SK-N-SH (cell line): ENCODE measurements at regions not wholly inside any gene's neighbourhood (a gene's known extent, or its start where the extent isn't known, plus 50 kb on each side); places are given as distances from the start of the nearest gene placed in this dataset.
A peak's percentile ranks its signal among the peaks of the same experiment; 100 is the strongest.

Experiments
- CTCF ChIA-PET: fragments of 300-600, 350-600 bp; formaldehyde crosslinking; extraction: SDS; loops from one replicate; lab custom pipeline; 2021; lab: Yijun Ruan, JAX
- POLR2A ChIA-PET: fragments of 350-600 bp; sonication (Branson Sonifier 250); formaldehyde crosslinking; extraction: SDS; loops from one replicate; lab custom pipeline; 2020; ENCODE audit warnings: antibody characterized with exemption, inconsistent platforms; lab: Yijun Ruan, JAX
- DNase-seq: peaks from one replicate; pipeline ENCODE4 v3.0.0; 2012
- H2AFZ ChIP-seq: fragments of 200-600 bp; sonication (generic); 2 replicates; pipeline ENCODE4 v1.8.1; 2016; ENCODE audit warnings: antibody characterized with exemption, mild to moderate bottlenecking, low read depth
- H3F3A ChIP-seq: fragments of 200-600 bp; sonication (generic); replicated peaks from 2 replicates; pipeline ENCODE3; 2016; ENCODE audit warnings: antibody characterized with exemption, mild to moderate bottlenecking; ENCODE audit not compliant: insufficient read depth
- H3K27ac ChIP-seq, 2 experiments: fragments of 200-500 bp in 1 of 2; fragments of 200-600 bp in 1 of 2; sonication (Bioruptor generic) in 1 of 2; sonication (generic), shearing (Covaris generic) in 1 of 2; 2 replicates each; pipeline versions ENCODE4 v1.5.1 to v1.6.1; 2014 to 2016; ENCODE audit warnings: low read depth in 2 of 2, inconsistent platforms in 1 of 2, low read length in 1 of 2, mild to moderate bottlenecking in 1 of 2, mixed read lengths in 1 of 2
- H3K27me3 ChIP-seq: fragments of 200-600 bp; sonication (generic), shearing (Covaris generic); 2 replicates; pipeline ENCODE4 v1.6.1; 2016; ENCODE audit warnings: mixed run types; ENCODE audit not compliant: insufficient read depth
- H3K36me3 ChIP-seq, 2 experiments: fragments of 200-500 bp in 1 of 2; fragments of 200-600 bp in 1 of 2; sonication (Bioruptor generic) in 1 of 2; sonication (generic) in 1 of 2; replicated peaks in 1 of 2; 2 replicates each; pipeline versions ENCODE3 to v1.5.1; 2014 to 2016; ENCODE audit warnings: low read length in 1 of 2, mild to moderate bottlenecking in 1 of 2; ENCODE audit not compliant: insufficient read depth in 2 of 2, control insufficient read depth in 1 of 2
- H3K4me1 ChIP-seq, 2 experiments: fragments of 200-500 bp in 1 of 2; fragments of 200-600 bp in 1 of 2; sonication (Bioruptor generic) in 1 of 2; sonication (generic), shearing (Covaris generic) in 1 of 2; 2 replicates each; pipeline versions ENCODE4 v1.5.1 to v1.6.1; 2014 to 2016; ENCODE audit warnings: low read depth in 1 of 2, low read length in 1 of 2, mixed run types in 1 of 2; ENCODE audit not compliant: insufficient read depth in 2 of 2, control insufficient read depth in 1 of 2
- H3K4me2 ChIP-seq: fragments of 200-600 bp; sonication (generic), shearing (Covaris generic); 2 replicates; pipeline ENCODE4 v1.6.1; 2017; ENCODE audit warnings: mixed run types
- H3K4me3 ChIP-seq, 2 experiments: fragments of 200-500 bp in 1 of 2; fragments of 200-600 bp in 1 of 2; sonication (Bioruptor generic) in 1 of 2; sonication (generic), shearing (Covaris generic) in 1 of 2; 2 replicates each; pipeline versions ENCODE4 v1.5.1 to v1.8.1; 2014 to 2016; ENCODE audit warnings: low read depth in 2 of 2, inconsistent platforms in 1 of 2, low read length in 1 of 2, mild to moderate bottlenecking in 1 of 2, mixed read lengths in 1 of 2, moderate library complexity in 1 of 2
- H3K79me2 ChIP-seq: fragments of 200-600 bp; sonication (generic); 2 replicates; pipeline ENCODE4 v1.8.1; 2017; ENCODE audit warnings: mild to moderate bottlenecking; ENCODE audit not compliant: insufficient read depth
- H3K9ac ChIP-seq: fragments of 200-600 bp; sonication (generic); 2 replicates; pipeline ENCODE4 v1.6.1; 2017; ENCODE audit warnings: mixed run types
- H3K9me2 ChIP-seq: fragments of 200-600 bp; sonication (generic); 2 replicates; pipeline ENCODE4 v1.6.1; 2017; ENCODE audit warnings: mixed run types
- H3K9me3 ChIP-seq: fragments of 200-600 bp; sonication (generic); 2 replicates; pipeline ENCODE4 v1.6.1; 2017; ENCODE audit warnings: mixed run types, mild to moderate bottlenecking, moderate library complexity
- H4K20me1 ChIP-seq: fragments of 200-600 bp; sonication (generic); 2 replicates; pipeline ENCODE4 v1.6.1; 2017; ENCODE audit warnings: mild to moderate bottlenecking, mixed run types; ENCODE audit not compliant: insufficient read depth
- CHD2 ChIP-seq: fragments of 150-350 bp; IDR thresholded peaks from 2 replicates; pipeline ENCODE4 v1.6.1; 2018; ENCODE audit warnings: low read length; ENCODE audit not compliant: partially characterized antibody
- CTCF ChIP-seq: fragments of 200-600 bp; sonication (generic); IDR thresholded peaks from 2 replicates; pipeline ENCODE4 v1.6.1; 2017; ENCODE audit warnings: antibody characterized with exemption, mild to moderate bottlenecking, moderate library complexity
- ELF1 ChIP-seq: IDR thresholded peaks from 2 replicates; pipeline ENCODE4 v1.4.0; 2012
- EP300 ChIP-seq, 2 experiments: IDR thresholded peaks; 2 replicates each; pipeline versions ENCODE4 v1.4.0 to v1.6.1; 2012; ENCODE audit warnings: borderline replicate concordance in 1 of 2, low read depth in 1 of 2, low read length in 1 of 2
- FOSL2 ChIP-seq: IDR thresholded peaks from 2 replicates; pipeline ENCODE4 v1.4.0; 2012; ENCODE audit warnings: low read depth, mild to moderate bottlenecking, moderate library complexity, borderline replicate concordance
- GATA2 ChIP-seq: sonication (generic); formaldehyde crosslinking; IDR thresholded peaks from 2 replicates; pipeline ENCODE4 v1.5.0; 2020; ENCODE audit warnings: mild to moderate bottlenecking, missing genetic modification reagents
- MEF2A ChIP-seq: IDR thresholded peaks from 2 replicates; pipeline ENCODE4 v1.4.0; 2012; ENCODE audit warnings: low read depth, borderline replicate concordance
- MXI1 ChIP-seq: IDR thresholded peaks from 2 replicates; pipeline ENCODE4 v1.6.1; 2012; ENCODE audit warnings: mild to moderate bottlenecking, low read depth, low read length, improper control_type of control experiment
- NFIC ChIP-seq: IDR thresholded peaks from 2 replicates; pipeline ENCODE4 v1.4.0; 2012; ENCODE audit warnings: borderline replicate concordance
- NRF1 ChIP-seq: IDR thresholded peaks from 2 replicates; pipeline ENCODE4 v1.6.1; 2012; ENCODE audit warnings: low read depth, mild to moderate bottlenecking, low read length
- POLR2AphosphoS5 ChIP-seq: IDR thresholded peaks from 2 replicates; pipeline ENCODE4 v1.6.1; 2012; ENCODE audit warnings: low read depth, low read length
- RAD21 ChIP-seq: IDR thresholded peaks from 2 replicates; pipeline ENCODE4 v1.6.1; 2012; ENCODE audit warnings: mild to moderate bottlenecking, low read length
- RCOR1 ChIP-seq: fragments of 150-350 bp; IDR thresholded peaks from 2 replicates; pipeline ENCODE4 v1.6.1; 2017; ENCODE audit warnings: antibody characterized with exemption, low read length
- RFX5 ChIP-seq: IDR thresholded peaks from 2 replicates; pipeline ENCODE4 v1.6.1; 2012; ENCODE audit warnings: mild to moderate bottlenecking, improper control_type of control experiment, low read length
- TAF1 ChIP-seq: IDR thresholded peaks from 2 replicates; pipeline ENCODE4 v1.6.1; 2012; ENCODE audit warnings: low read depth, mild to moderate bottlenecking, low read length, moderate library complexity, borderline replicate concordance
- TCF12 ChIP-seq: IDR thresholded peaks from 2 replicates; pipeline ENCODE4 v1.4.0; 2012
- YY1 ChIP-seq: IDR thresholded peaks from 2 replicates; pipeline ENCODE4 v1.4.0; 2012; ENCODE audit warnings: low read depth, mild to moderate bottlenecking
- WGBS: methylation state at CpG from one replicate; pipeline ENCODE4 v1.1.6; 2017; ENCODE audit warnings: low lambda C conversion rate; 5-methylcytosine and 5-hydroxymethylcytosine counted together
- TF ChIP-seq, protein P1 (sequence below): IDR thresholded peaks from 2 replicates; pipeline ENCODE4 v1.4.0; 2012; ENCODE audit warnings: low read depth
- TF ChIP-seq, protein P2 (sequence below): IDR thresholded peaks from 2 replicates; pipeline ENCODE4 v1.4.0; 2012; ENCODE audit warnings: low read depth, borderline replicate concordance

GRCh38 chr20:57883761-57884160, 173.9 kb upstream of the PMEPA1 start:
- H3K4me2 ChIP-seq: no peak overlapping the region
- no peaks in the 10 kb centered on the region; the same call in 1 of the 2 replicates for H3K27me3 ChIP-seq
- 71% methylated on average over 5 of the region's 5 CpGs for WGBS
- no peak for DNase-seq
- H3K9me3 ChIP-seq: no peaks in the 10 kb centered on the region
- no peak overlapping the region for H3K27ac ChIP-seq
- no peaks in the 10 kb centered on the region for H3K36me3 ChIP-seq
- H3K9ac ChIP-seq: no peak overlapping the region
- no peak for TF ChIP-seq GATA2 (CRISPR knock-in tag)
- TF ChIP-seq RAD21: no peak
- no peak for TF ChIP-seq EP300 (IDR thresholded peaks at IDR 0.05; ENCODE audit: borderline replicate concordance in 1 of 2, low read depth in 1 of 2, low read length in 1 of 2)
- TF ChIP-seq, protein P1, sequence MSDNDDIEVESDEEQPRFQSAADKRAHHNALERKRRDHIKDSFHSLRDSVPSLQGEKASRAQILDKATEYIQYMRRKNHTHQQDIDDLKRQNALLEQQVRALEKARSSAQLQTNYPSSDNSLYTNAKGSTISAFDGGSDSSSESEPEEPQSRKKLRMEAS: no peak
- TF ChIP-seq RFX5: no peak
- TF ChIP-seq FOSL2: no peak
- TF ChIP-seq CTCF: no peak
- TF ChIP-seq, protein P2, sequence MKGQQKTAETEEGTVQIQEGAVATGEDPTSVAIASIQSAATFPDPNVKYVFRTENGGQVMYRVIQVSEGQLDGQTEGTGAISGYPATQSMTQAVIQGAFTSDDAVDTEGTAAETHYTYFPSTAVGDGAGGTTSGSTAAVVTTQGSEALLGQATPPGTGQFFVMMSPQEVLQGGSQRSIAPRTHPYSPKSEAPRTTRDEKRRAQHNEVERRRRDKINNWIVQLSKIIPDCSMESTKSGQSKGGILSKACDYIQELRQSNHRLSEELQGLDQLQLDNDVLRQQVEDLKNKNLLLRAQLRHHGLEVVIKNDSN: no peak
- no peak for TF ChIP-seq POLR2AphosphoS5
- no peak for TF ChIP-seq ELF1
- TF ChIP-seq TCF12: no peak
- no peak for TF ChIP-seq YY1
- no peak for TF ChIP-seq NFIC
- no peak for TF ChIP-seq TAF1
- no peak for TF ChIP-seq MXI1
- TF ChIP-seq RCOR1: no peak
- TF ChIP-seq, all 33 proteins: peak for 0
- Histone ChIP-seq H2AFZ (no peak overlapping the region), H3K4me1 (peaks cover 0 to 42% of the 10 kb centered on the region in 2 experiments; a peak in 2 of 4 replicates), H3K4me3 (no peak overlapping the region), H3F3A (no peaks in the 10 kb centered on the region), H4K20me1 (no peaks in the 10 kb centered on the region), H3K79me2 (no peaks in the 10 kb centered on the region), H3K9me2 (no peaks in the 10 kb centered on the region)
- ChIA-PET POLR2A (no interaction called here), CTCF (no interaction called here)

- no peak for DNase-seq
- TF ChIP-seq NRF1: no peak
- TF ChIP-seq MEF2A: no peak
- no peak for TF ChIP-seq CHD2
- Histone ChIP-seq H3K27me3 (no peaks in the 10 kb centered on the region; the same call in 1 of the 2 replicates), H3K4me3 (no peak overlapping the region), H3K79me2 (no peaks in the 10 kb centered on the region), H3F3A (no peaks in the 10 kb centered on the region), H3K36me3 (no peaks in the 10 kb centered on the region), H3K4me2 (no peak overlapping the region), H3K9ac (no peak overlapping the region), H2AFZ (no peak overlapping the region), H3K9me3 (no peaks in the 10 kb centered on the region), H3K9me2 (no peaks in the 10 kb centered on the region), H4K20me1 (no peaks in the 10 kb centered on the region), H3K27ac (peak overlapping the region in 1 of 2 experiments; percentile 28; a peak in 1 of 4 replicates), H3K4me1 (peaks cover 0 to 46% of the 10 kb centered on the region in 2 experiments; a peak in 2 of 4 replicates)
- POLR2A ChIA-PET: no interaction called here
- 81% methylated on average over 6 of the region's 6 CpGs for WGBS
- CTCF ChIA-PET: no interaction called here
These were observed 173.4 kb upstream of the PMEPA1 start for GRCh38 chr20:57883224-57883623.
